K562 (cell line): ENCODE measurements at regions not wholly inside any gene's neighbourhood (a gene's known extent, or its start where the extent isn't known, plus 50 kb on each side); places are given as distances from the start of the nearest gene placed in this dataset.

Experiments used
- ATAC-seq: fragments of 200-7000 bp; cut with Tn5 transposase; 3 replicates; pipeline ENCODE4 v1.9.1; 2020; ENCODE audit warnings: moderate library complexity
- BruUV-seq: library from RNA; stranded (reverse); fragments of 400-500 nt; replicated peaks from 2 replicates; lab custom pipeline; 2021; lab: Mats Ljungman, UMichigan
- CTCF ChIA-PET: fragments of 300-600 bp; formaldehyde crosslinking; extraction: SDS; loops from one replicate; lab custom pipeline; 2021; ENCODE audit warnings: low intra/inter-chr PET ratio; lab: Yijun Ruan, JAX
- POLR2A ChIA-PET: fragments of 300-600, 350-650 bp; sonication (Branson Sonifier 250); formaldehyde crosslinking; extraction: SDS; loops from one replicate; lab custom pipeline; 2021; ENCODE audit warnings: antibody characterized with exemption, inconsistent platforms; lab: Yijun Ruan, JAX
- DNase-seq, 4 experiments: peaks; one replicate each; pipeline versions ENCODE4 v3.0.0 to v3.0.0-alpha.2; 2011 to 2018; ENCODE audit warnings: low spot score in 3 of 4, mixed read lengths in 3 of 4; ENCODE audit errors: extremely low read depth in 1 of 4
- FAIRE-seq: peaks from 2 replicates; lab custom pipeline; 2011; peaks lifted over from hg19 to GRCh38; lab: Jason Lieb, UNC
- H2AFZ ChIP-seq: 2 replicates; pipeline ENCODE4 v1.6.0; 2011; ENCODE audit warnings: low read depth, low read length, control low read depth, inconsistent platforms
- H3K27ac ChIP-seq: fragments of 200-600 bp; 3 replicates; pipeline ENCODE4 v1.8.0; 2011; ENCODE audit warnings: low read depth, mild to moderate bottlenecking, control low read depth, inconsistent platforms, low read length, moderate library complexity, mixed read lengths; ENCODE audit errors: extremely low read depth
- H3K27me3 ChIP-seq, 2 experiments: fragments of 300-600 bp in 1 of 2; 2 replicates in 1 of 2; 3 replicates in 1 of 2; pipeline versions ENCODE4 v1.6.0 to v1.8.0; 2011; ENCODE audit warnings: inconsistent platforms in 2 of 2, low read length in 2 of 2, mild to moderate bottlenecking in 1 of 2, mixed read lengths in 1 of 2, moderate library complexity in 1 of 2; ENCODE audit not compliant: control insufficient read depth in 2 of 2, insufficient read depth in 2 of 2
- H3K36me3 ChIP-seq: fragments of 300-600 bp; 3 replicates; pipeline ENCODE4 v1.8.0; 2011; ENCODE audit warnings: mild to moderate bottlenecking, low read length, inconsistent platforms; ENCODE audit not compliant: control insufficient read depth, insufficient read depth
- H3K4me1 ChIP-seq, 2 experiments: fragments of 200-600 bp in 1 of 2; replicated peaks in 1 of 2; 2 replicates in 1 of 2; 3 replicates in 1 of 2; pipeline versions ENCODE4 v1.5.1 to v1.8.0; 2011; ENCODE audit warnings: inconsistent platforms in 2 of 2, low read length in 2 of 2, mild to moderate bottlenecking in 1 of 2, mixed read lengths in 1 of 2, moderate library complexity in 1 of 2; ENCODE audit not compliant: control insufficient read depth in 2 of 2, insufficient read depth in 2 of 2
- H3K4me2 ChIP-seq: 2 replicates; pipeline ENCODE4 v1.6.1; 2011; ENCODE audit warnings: low read length, control low read depth, inconsistent platforms, mixed read lengths; ENCODE audit not compliant: insufficient read depth
- H3K4me3 ChIP-seq: fragments of 200-600 bp; sonication (generic), shearing (Covaris generic); 2 replicates; pipeline ENCODE4 v1.5.1; 2016; ENCODE audit warnings: control low read depth, inconsistent platforms
- H3K79me2 ChIP-seq: fragments of 200-600 bp; 3 replicates; pipeline ENCODE4 v1.8.0; 2011; ENCODE audit warnings: low read length, inconsistent platforms; ENCODE audit not compliant: control insufficient read depth, insufficient read depth
- H3K9ac ChIP-seq, 2 experiments: 2 replicates each; pipeline versions ENCODE4 v1.6.0 to v1.6.1; 2011; ENCODE audit warnings: low read depth in 2 of 2, low read length in 2 of 2, control low read depth in 1 of 2, inconsistent platforms in 1 of 2, mild to moderate bottlenecking in 1 of 2, mixed read lengths in 1 of 2; ENCODE audit not compliant: insufficient read depth in 1 of 2
- H3K9me1 ChIP-seq: one replicate; pipeline ENCODE4 v1.6.0; 2011; ENCODE audit warnings: inconsistent platforms, mild to moderate bottlenecking, low read length, moderate library complexity; ENCODE audit not compliant: control insufficient read depth, insufficient read depth
- H3K9me3 ChIP-seq: replicated peaks from 2 replicates; pipeline ENCODE4 v1.5.1; 2011; ENCODE audit warnings: low read depth, low read length, inconsistent platforms; ENCODE audit not compliant: control insufficient read depth, insufficient read depth
- H4K20me1 ChIP-seq: replicated peaks from 2 replicates; pipeline ENCODE4 v1.6.1; 2011; ENCODE audit warnings: low read length, inconsistent platforms, mixed read lengths; ENCODE audit not compliant: control insufficient read depth, insufficient read depth
- BCOR ChIP-seq: fragments of 450-650 bp; IDR thresholded peaks from 2 replicates; pipeline ENCODE4 v1.6.1; 2016
- BRF1 ChIP-seq: IDR thresholded peaks from 3 replicates; pipeline ENCODE4 v1.6.1; 2011; ENCODE audit warnings: borderline replicate concordance, mild to moderate bottlenecking; ENCODE audit not compliant: insufficient read length; ENCODE audit errors: extremely low read depth
- CHD1 ChIP-seq: fragments of 200-600 bp; sonication (generic); IDR thresholded peaks from one replicate; pipeline ENCODE4 v1.6.1; 2012; ENCODE audit warnings: mild to moderate bottlenecking, moderate library complexity, low read length, inconsistent platforms
- CREB1 ChIP-seq, 2 experiments: sonication (generic) in 1 of 2; formaldehyde crosslinking in 1 of 2; IDR thresholded peaks; 2 replicates each; pipeline versions ENCODE4 v1.6.1 to v1.8.0; 2012 to 2022; ENCODE audit warnings: inconsistent platforms in 1 of 2, mild to moderate bottlenecking in 1 of 2, missing genetic modification reagents in 1 of 2, moderate library complexity in 1 of 2
- ESRRB ChIP-seq: fragments of 250-450 bp; sonication (Bioruptor Pico); IDR thresholded peaks from 2 replicates; pipeline ENCODE4 v1.5.0; 2020; ENCODE audit warnings: mild to moderate bottlenecking, moderate library complexity, borderline replicate concordance
- HDAC3 ChIP-seq: fragments of 450-650 bp; IDR thresholded peaks from 2 replicates; pipeline ENCODE4 v1.6.1; 2018; ENCODE audit warnings: borderline replicate concordance, mild to moderate bottlenecking, moderate library complexity; ENCODE audit not compliant: partially characterized antibody
- HIVEP1 ChIP-seq: fragments of 250-450 bp; sonication (Bioruptor Pico); IDR thresholded peaks from 2 replicates; pipeline ENCODE4 v1.4.0; 2020; ENCODE audit warnings: mild to moderate bottlenecking
- HNRNPH1 ChIP-seq: fragments of 200-400 bp; formaldehyde crosslinking; optimal IDR thresholded peaks from 2 replicates; pipeline ENCODE3; 2017; ENCODE audit warnings: low read depth, mild to moderate bottlenecking, low read length, moderate library complexity
- JUND ChIP-seq, 2 experiments: IDR thresholded peaks; 2 replicates in 1 of 2; 3 replicates in 1 of 2; pipeline ENCODE4 v1.6.1; 2011; ENCODE audit warnings: borderline replicate concordance in 2 of 2, low read depth in 2 of 2, low read length in 2 of 2, improper control_type of control experiment in 1 of 2, missing biosample characterization in 1 of 2, missing genetic modification characterization in 1 of 2, missing genetic modification reagents in 1 of 2
- MBD2 ChIP-seq: sonication (generic); IDR thresholded peaks from 2 replicates; pipeline ENCODE4 v1.6.1; 2016; ENCODE audit warnings: low read depth, borderline replicate concordance
- MEF2A ChIP-seq: IDR thresholded peaks from 2 replicates; pipeline ENCODE4 v1.6.1; 2011; ENCODE audit warnings: low read depth, mild to moderate bottlenecking, low read length, moderate library complexity; ENCODE audit not compliant: control insufficient read depth
- POU5F1 ChIP-seq: fragments of 150-350 bp; IDR thresholded peaks from 2 replicates; pipeline ENCODE4 v1.6.1; 2014; ENCODE audit warnings: borderline replicate concordance, low read length, low read depth, mild to moderate bottlenecking; ENCODE audit not compliant: partially characterized antibody
- PTBP1 ChIP-seq: fragments of 200-400 bp; formaldehyde crosslinking; IDR thresholded peaks from 2 replicates; pipeline ENCODE4 v1.6.1; 2017; ENCODE audit warnings: low read depth, low read length
- RBM17 ChIP-seq: fragments of 200-400 bp; formaldehyde crosslinking; IDR thresholded peaks from 2 replicates; pipeline ENCODE4 v1.6.1; 2017; ENCODE audit warnings: low read depth, mild to moderate bottlenecking, low read length, borderline replicate concordance
- SLC30A9 ChIP-seq: fragments of 250-450 bp; sonication (Bioruptor Pico); IDR thresholded peaks from 2 replicates; pipeline ENCODE4 v1.8.0; 2022; ENCODE audit warnings: mild to moderate bottlenecking, moderate library complexity
- ZC3H8 ChIP-seq: fragments of 450-650 bp; IDR thresholded peaks from 2 replicates; pipeline ENCODE4 v1.6.1; 2017
- ZNF133 ChIP-seq: fragments of 250-450 bp; sonication (Bioruptor Pico); IDR thresholded peaks from 2 replicates; pipeline ENCODE4 v1.4.0; 2020; ENCODE audit warnings: mild to moderate bottlenecking
- ZNF3 ChIP-seq: fragments of 250-450 bp; sonication (Bioruptor Pico); IDR thresholded peaks from 2 replicates; pipeline ENCODE4 v1.5.0; 2021; ENCODE audit warnings: mild to moderate bottlenecking, moderate library complexity
- WGBS: fragments of 100-300 bp; shearing (Covaris generic); methylation state at CpG from one replicate; pipeline ENCODE4 v1.1.6; 2016; ENCODE audit warnings: low coverage, mixed read lengths; ENCODE audit not compliant: insufficient coverage; ENCODE audit errors: missing lambda C conversion rate; 5-methylcytosine and 5-hydroxymethylcytosine counted together
- in situ Hi-C: fragments of 300-500 bp; cut with MboI; formaldehyde crosslinking; loops from 4 replicates; pipeline ENCODE4 v1.15.0; 2018; ENCODE audit warnings: inconsistent platforms, mixed read lengths
- intact Hi-C: fragments of 100-400 bp; cut with micrococcal nuclease; formaldehyde crosslinking; loops from 2 replicates; pipeline ENCODE4 v1.14.2; 2022

GRCh38 chr1:90784186-90784847 lies 67.2 kb upstream of the BARHL2 start:
- Histone ChIP-seq H3K27me3 (no peaks in the 10 kb centered on the region), H3K4me2 (no peak overlapping the region), H2AFZ (no peak overlapping the region), H3K27ac (no peak overlapping the region), H3K4me1 (no peaks in the 10 kb centered on the region; a peak in 1 of 5 replicates), H3K4me3 (no peak overlapping the region), H3K36me3 (no peaks in the 10 kb centered on the region), H4K20me1 (no peaks in the 10 kb centered on the region), H3K79me2 (no peaks in the 10 kb centered on the region), H3K9ac (no peak overlapping the region), H3K9me3 (no peaks in the 10 kb centered on the region), H3K9me1 (no peaks in the 10 kb centered on the region)
- in situ Hi-C loops (no loop called here), intact Hi-C loops (no loop called here)
- ChIA-PET CTCF (no interaction called here), POLR2A (interaction anchor here (0.6 to 1.4 kb wide), 5 partner anchors 10 to 50 kb away, joined by 3 to 4 read pairs (median 3); no protein-coding TSS in a partner anchor)
- ATAC-seq (no peak), DNase-seq (no peak), FAIRE-seq (no peak)
- no TSS peak for BruUV-seq
- 31% methylated on average over 2 of the region's 2 CpGs for WGBS
- TF ChIP-seq RBM17 (no peak), HNRNPH1 (no peak), HDAC3 (no peak), HIVEP1 (no peak), SLC30A9 (no peak), ESRRB (no peak), CHD1 (no peak), MBD2 (no peak), POU5F1 (no peak), PTBP1 (no peak), ZC3H8 (no peak), BCOR (no peak), ZNF3 (CRISPR knock-in tag) (no peak), JUND (IDR thresholded peaks at IDR 0.05; ENCODE audit: borderline replicate concordance, low read depth, low read length) (no peak), JUND (tag; IDR thresholded peaks at IDR 0.05; ENCODE audit: borderline replicate concordance, low read depth, low read length) (no peak), ZNF133 (CRISPR knock-in tag) (no peak), MEF2A (no peak), CREB1 (IDR thresholded peaks at IDR 0.05) (no peak), CREB1 (CRISPR knock-in tag; IDR thresholded peaks at IDR 0.05) (no peak), BRF1 (no peak)
